GM03348 (cell line): ENCODE measurements at regions not wholly inside any gene's neighbourhood (a gene's known extent, or its start where the extent isn't known, plus 50 kb on each side); places are given as distances from the start of the nearest gene placed in this dataset.
"Not testable (repeated sequence)": the region's sequence is repeated elsewhere in the genome, so short reads cannot be mapped to it uniquely, and the experiment has no call there.

Experiments used
- DNase-seq: peaks from one replicate; pipeline ENCODE4 v3.0.0; 2012; ENCODE audit warnings: low spot score

GRCh38 chr5:106324356-106324755, 1346.4 kb downstream of the EFNA5 start:
- no peak for DNase-seq

GRCh38 chr5:106321242-106321641, 1349.5 kb downstream of the EFNA5 start:
- no peak for DNase-seq

- DNase-seq: no peak
Observed at GRCh38 chr5:106314221-106314824, 1356.4 kb downstream of the EFNA5 start.

GRCh38 chr5:106312360-106312759, 1358.4 kb downstream of the EFNA5 start:
- DNase-seq: peak; percentile 8

GRCh38 chr5:106311230-106311915, 1359.4 kb downstream of the EFNA5 start:
- no peak for DNase-seq

- no peak for DNase-seq
Observed at GRCh38 chr5:106307265-106307664, 1363.5 kb downstream of the EFNA5 start.

- DNase-seq: no peak
Observed at GRCh38 chr5:106306313-106307028, 1364.3 kb downstream of the EFNA5 start.

GRCh38 chr5:106303911-106304310, 1366.8 kb downstream of the EFNA5 start:
- no peak for DNase-seq

GRCh38 chr5:106292654-106293053, 1378.1 kb downstream of the EFNA5 start:
- no peak for DNase-seq

- peak; percentile 1 for DNase-seq
Observed at GRCh38 chr5:106290841-106291240, 1379.9 kb downstream of the EFNA5 start.

GRCh38 chr5:106288979-106289378, 1381.8 kb downstream of the EFNA5 start:
- no peak for DNase-seq

- DNase-seq: no peak
Observed at GRCh38 chr5:106277540-106278096, 1393.1 kb downstream of the EFNA5 start.

GRCh38 chr5:106269252-106269843, 1401.4 kb downstream of the EFNA5 start:
- DNase-seq: peak; percentile 37

GRCh38 chr5:106267256-106267655, 1403.5 kb downstream of the EFNA5 start:
- no peak for DNase-seq

- no peak for DNase-seq
Observed at GRCh38 chr5:106262395-106262794, 1408.3 kb downstream of the EFNA5 start.

- not testable (repeated sequence) for DNase-seq
Observed at GRCh38 chr5:106259431-106260090, 1411.2 kb downstream of the EFNA5 start.

GRCh38 chr5:106258591-106259125, 1412.1 kb downstream of the EFNA5 start:
- DNase-seq: no peak

GRCh38 chr5:106254784-106255183, 1416.0 kb downstream of the EFNA5 start:
- DNase-seq: no peak

- not testable (repeated sequence) for DNase-seq
Observed at GRCh38 chr5:106246044-106246745, 1424.5 kb downstream of the EFNA5 start.

- DNase-seq: no peak
Observed at GRCh38 chr5:106241409-106241808, 1429.3 kb downstream of the EFNA5 start.
